ENCODE measurements at regions not wholly inside any gene's neighbourhood (a gene's known extent, or its start where the extent isn't known, plus 50 kb on each side); places are given as distances from the start of the nearest gene placed in this dataset.

GRCh38 chr6:27066381-27066780 is 181.1 kb upstream of the PRSS16 start:
- Mint-ChIP-seq H3K4me1 (ENCODE audit: low read depth, unreplicated experiment) (no peaks in the 10 kb centered on the region), H3K4me3 (ENCODE audit: unreplicated experiment) (no peak overlapping the region), H3K36me3 (ENCODE audit: low read depth, unreplicated experiment) (no peaks in the 10 kb centered on the region), H3K27me3 (ENCODE audit: low read depth, unreplicated experiment) (peaks cover 8% of the 10 kb centered on the region), H3K9me3 (ENCODE audit: unreplicated experiment) (no peaks in the 10 kb centered on the region), H3K27ac (ENCODE audit: unreplicated experiment) (no peak overlapping the region)
- DNase-seq (ENCODE audit: low read depth), result no peak
- Histone ChIP-seq H2AFZ (ENCODE audit: low read depth, low read length) (no peak overlapping the region), H3K4me2 (ENCODE audit: low read length) (no peak overlapping the region), H3K4me1 (ENCODE audit: insufficient read depth, low read length) (no peaks in the 10 kb centered on the region), H3K79me2 (ENCODE audit: insufficient read depth, low read length) (no peaks in the 10 kb centered on the region), H3K27ac (ENCODE audit: low read depth, low read length) (no peak overlapping the region), H4K20me1 (ENCODE audit: insufficient read depth, low read length) (no peaks in the 10 kb centered on the region), H3K9ac (ENCODE audit: low read length) (no peak overlapping the region), H3K9me3 (ENCODE audit: insufficient read depth, low read depth, low read length) (no peaks in the 10 kb centered on the region), H3K27me3 (ENCODE audit: insufficient read depth, low read length) (peaks cover 2% of the 10 kb centered on the region), H3K36me3 (ENCODE audit: insufficient read depth, low read length) (no peaks in the 10 kb centered on the region), H3K4me3 (ENCODE audit: insufficient read depth, low read depth, low read length) (no peak overlapping the region)
- no peak for FAIRE-seq
- TF ChIP-seq EZH2 (IDR thresholded peaks at IDR 0.05; ENCODE audit: insufficient read depth, low read length), result no peak
- TF ChIP-seq, protein P1, sequence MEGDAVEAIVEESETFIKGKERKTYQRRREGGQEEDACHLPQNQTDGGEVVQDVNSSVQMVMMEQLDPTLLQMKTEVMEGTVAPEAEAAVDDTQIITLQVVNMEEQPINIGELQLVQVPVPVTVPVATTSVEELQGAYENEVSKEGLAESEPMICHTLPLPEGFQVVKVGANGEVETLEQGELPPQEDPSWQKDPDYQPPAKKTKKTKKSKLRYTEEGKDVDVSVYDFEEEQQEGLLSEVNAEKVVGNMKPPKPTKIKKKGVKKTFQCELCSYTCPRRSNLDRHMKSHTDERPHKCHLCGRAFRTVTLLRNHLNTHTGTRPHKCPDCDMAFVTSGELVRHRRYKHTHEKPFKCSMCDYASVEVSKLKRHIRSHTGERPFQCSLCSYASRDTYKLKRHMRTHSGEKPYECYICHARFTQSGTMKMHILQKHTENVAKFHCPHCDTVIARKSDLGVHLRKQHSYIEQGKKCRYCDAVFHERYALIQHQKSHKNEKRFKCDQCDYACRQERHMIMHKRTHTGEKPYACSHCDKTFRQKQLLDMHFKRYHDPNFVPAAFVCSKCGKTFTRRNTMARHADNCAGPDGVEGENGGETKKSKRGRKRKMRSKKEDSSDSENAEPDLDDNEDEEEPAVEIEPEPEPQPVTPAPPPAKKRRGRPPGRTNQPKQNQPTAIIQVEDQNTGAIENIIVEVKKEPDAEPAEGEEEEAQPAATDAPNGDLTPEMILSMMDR (IDR thresholded peaks at IDR 0.05; ENCODE audit: insufficient read depth, low read depth, low read length), result no peak

- Mint-ChIP-seq H3K36me3 (ENCODE audit: low read depth, unreplicated experiment) (no peaks in the 10 kb centered on the region), H3K4me1 (ENCODE audit: low read depth, unreplicated experiment) (no peaks in the 10 kb centered on the region), H3K4me3 (ENCODE audit: unreplicated experiment) (no peak overlapping the region), H3K27me3 (ENCODE audit: low read depth, unreplicated experiment) (peaks cover 8% of the 10 kb centered on the region), H3K27ac (ENCODE audit: unreplicated experiment) (no peak overlapping the region), H3K9me3 (ENCODE audit: unreplicated experiment) (no peaks in the 10 kb centered on the region)
- Histone ChIP-seq H3K4me3 (ENCODE audit: insufficient read depth, low read depth, low read length) (no peak overlapping the region), H3K79me2 (ENCODE audit: insufficient read depth, low read length) (no peaks in the 10 kb centered on the region), H3K4me2 (ENCODE audit: low read length) (no peak overlapping the region), H3K27me3 (ENCODE audit: insufficient read depth, low read length) (peaks cover 2% of the 10 kb centered on the region), H2AFZ (ENCODE audit: low read depth, low read length) (no peak overlapping the region), H3K9ac (ENCODE audit: low read length) (no peak overlapping the region), H3K27ac (ENCODE audit: low read depth, low read length) (no peak overlapping the region), H3K4me1 (ENCODE audit: insufficient read depth, low read length) (no peaks in the 10 kb centered on the region), H3K9me3 (ENCODE audit: insufficient read depth, low read depth, low read length) (no peaks in the 10 kb centered on the region), H3K36me3 (ENCODE audit: insufficient read depth, low read length) (no peaks in the 10 kb centered on the region), H4K20me1 (ENCODE audit: insufficient read depth, low read length) (no peaks in the 10 kb centered on the region)
- TF ChIP-seq EZH2 (IDR thresholded peaks at IDR 0.05; ENCODE audit: insufficient read depth, low read length), result no peak
- TF ChIP-seq, protein P1 (IDR thresholded peaks at IDR 0.05; ENCODE audit: insufficient read depth, low read depth, low read length), result no peak
- FAIRE-seq (no peak), DNase-seq (ENCODE audit: low read depth) (no peak)
Observed at GRCh38 chr6:27066802-27067201, 180.7 kb upstream of the PRSS16 start.

- Histone ChIP-seq H3K9ac (ENCODE audit: low read length) (no peak overlapping the region), H3K36me3 (ENCODE audit: insufficient read depth, low read length) (no peaks in the 10 kb centered on the region), H3K4me2 (ENCODE audit: low read length) (no peak overlapping the region), H4K20me1 (ENCODE audit: insufficient read depth, low read length) (no peaks in the 10 kb centered on the region), H3K27ac (ENCODE audit: low read depth, low read length) (no peak overlapping the region), H3K27me3 (ENCODE audit: insufficient read depth, low read length) (peaks cover 2% of the 10 kb centered on the region), H3K4me1 (ENCODE audit: insufficient read depth, low read length) (no peaks in the 10 kb centered on the region), H3K9me3 (ENCODE audit: insufficient read depth, low read depth, low read length) (no peaks in the 10 kb centered on the region), H3K79me2 (ENCODE audit: insufficient read depth, low read length) (no peaks in the 10 kb centered on the region), H2AFZ (ENCODE audit: low read depth, low read length) (no peak overlapping the region), H3K4me3 (ENCODE audit: insufficient read depth, low read depth, low read length) (no peak overlapping the region)
- peaks cover 6% of the 10 kb centered on the region for H3K27me3 Mint-ChIP-seq (ENCODE audit: low read depth, unreplicated experiment)
- H3K27ac Mint-ChIP-seq (ENCODE audit: unreplicated experiment), result no peak overlapping the region
- no peaks in the 10 kb centered on the region for H3K4me1 Mint-ChIP-seq (ENCODE audit: low read depth, unreplicated experiment)
- no peaks in the 10 kb centered on the region for H3K9me3 Mint-ChIP-seq (ENCODE audit: unreplicated experiment)
- FAIRE-seq (no peak), DNase-seq (ENCODE audit: low read depth) (no peak)
- H3K36me3 Mint-ChIP-seq (ENCODE audit: low read depth, unreplicated experiment), result no peaks in the 10 kb centered on the region
- no peak overlapping the region for H3K4me3 Mint-ChIP-seq (ENCODE audit: unreplicated experiment)
- TF ChIP-seq, protein P1 (IDR thresholded peaks at IDR 0.05; ENCODE audit: insufficient read depth, low read depth, low read length), result no peak
- no peak for TF ChIP-seq EZH2 (IDR thresholded peaks at IDR 0.05; ENCODE audit: insufficient read depth, low read length)
Observed at GRCh38 chr6:27073441-27073840, 174.1 kb upstream of the PRSS16 start.

Data from astrocyte (in vitro differentiated cells and primary cell).